ENCODE measurements at regions not wholly inside any gene's neighbourhood (a gene's known extent, or its start where the extent isn't known, plus 50 kb on each side); places are given as distances from the start of the nearest gene placed in this dataset.

- WGBS, 2 experiments (ENCODE audit: low coverage in 1 of 2, low lambda C conversion rate in 2 of 2, missing lambda C conversion rate in 2 of 2): 55 to 60% methylated on average over 6 of the region's 6 CpGs
- H3K9me2 ChIP-seq (ENCODE audit: insufficient read depth): no peaks in the 10 kb centered on the region
- TF ChIP-seq EZH2phosphoT487 (IDR thresholded peaks at IDR 0.05; ENCODE audit: insufficient read depth, low read depth) (no peak), EZH2 (IDR thresholded peaks at IDR 0.05; ENCODE audit: insufficient read depth, poor library complexity, severe bottlenecking) (no peak)
- no peak overlapping the region for H3K4me2 ChIP-seq (ENCODE audit: unreplicated experiment)
- H3K27me3 ChIP-seq (replicated peaks; ENCODE audit: insufficient read depth): no peaks in the 10 kb centered on the region
- peaks cover 48% of the 10 kb centered on the region for H3F3A ChIP-seq (ENCODE audit: insufficient read depth)
- H4K20me1 ChIP-seq (ENCODE audit: insufficient read depth): no peaks in the 10 kb centered on the region
- H3K36me3 ChIP-seq (ENCODE audit: low read depth): no peaks in the 10 kb centered on the region
- no peak overlapping the region for H3K9ac ChIP-seq
- H3K79me2 ChIP-seq (ENCODE audit: insufficient read depth): no peaks in the 10 kb centered on the region
- no peak overlapping the region for H3K4me3 ChIP-seq
- H3K4me1 ChIP-seq (ENCODE audit: insufficient read depth): peaks cover 72% of the 10 kb centered on the region
- no peak overlapping the region for H2AFZ ChIP-seq
- no peaks in the 10 kb centered on the region for H3K9me3 ChIP-seq (ENCODE audit: low read depth)
- in situ Hi-C loops (cut with MboI): no loop called here
- DNase-seq: no peak
- H3K27ac ChIP-seq: no peak overlapping the region
Observed at GRCh38 chr13:29906432-29907011, 56.1 kb upstream of the UBL3 start.

DNA sequence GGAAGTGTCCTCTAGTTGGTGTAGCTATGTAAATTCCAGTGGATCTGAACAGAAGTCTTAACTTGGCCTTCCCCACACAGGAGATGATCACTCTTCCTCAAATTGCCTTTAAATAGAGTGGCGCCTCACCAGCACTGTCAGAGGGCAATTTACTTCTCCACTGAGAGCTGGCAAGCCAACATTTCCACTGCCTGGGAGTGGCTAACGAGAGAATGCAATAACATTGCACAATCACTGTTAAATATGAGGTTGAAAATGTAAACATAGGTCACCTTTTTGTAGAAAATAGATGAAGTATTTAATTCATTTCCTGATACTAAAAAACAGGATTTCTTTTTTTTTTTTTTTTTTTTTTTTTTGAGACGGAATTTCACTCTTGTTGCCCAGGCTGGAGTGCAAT lies 55.4 kb upstream of the UBL3 start:
- Histone ChIP-seq H4K20me1 (ENCODE audit: insufficient read depth) (no peaks in the 10 kb centered on the region), H3K36me3 (ENCODE audit: low read depth) (no peaks in the 10 kb centered on the region), H3K27ac (peak overlapping the region; percentile 20; the same call in 1 of the 2 replicates), H3K79me2 (ENCODE audit: insufficient read depth) (no peaks in the 10 kb centered on the region), H3K9me2 (ENCODE audit: insufficient read depth) (no peaks in the 10 kb centered on the region), H2AFZ (no peak overlapping the region), H3F3A (ENCODE audit: insufficient read depth) (peaks cover 44% of the 10 kb centered on the region), H3K27me3 (replicated peaks; ENCODE audit: insufficient read depth) (no peaks in the 10 kb centered on the region), H3K9ac (no peak overlapping the region), H3K9me3 (ENCODE audit: low read depth) (no peaks in the 10 kb centered on the region), H3K4me3 (no peak overlapping the region), H3K4me2 (ENCODE audit: unreplicated experiment) (peak overlapping the region; percentile 18), H3K4me1 (ENCODE audit: insufficient read depth) (peaks cover 67% of the 10 kb centered on the region)
- in situ Hi-C loops (cut with MboI): no loop called here
- WGBS, 2 experiments (ENCODE audit: low coverage in 1 of 2, low lambda C conversion rate in 2 of 2, missing lambda C conversion rate in 2 of 2): 58 to 60% methylated on average over 3 of the region's 3 CpGs
- TF ChIP-seq EZH2phosphoT487 (IDR thresholded peaks at IDR 0.05; ENCODE audit: insufficient read depth, low read depth): no peak
- no peak for TF ChIP-seq EZH2 (IDR thresholded peaks at IDR 0.05; ENCODE audit: insufficient read depth, poor library complexity, severe bottlenecking)
- peak; percentile 79 for DNase-seq

- no peak overlapping the region for H3K27ac ChIP-seq
- no peaks in the 10 kb centered on the region for H3K9me3 ChIP-seq (ENCODE audit: low read depth)
- no peaks in the 10 kb centered on the region for H3K36me3 ChIP-seq (ENCODE audit: low read depth)
- no peak overlapping the region for H3K9ac ChIP-seq
- H3K79me2 ChIP-seq (ENCODE audit: insufficient read depth): no peaks in the 10 kb centered on the region
- H2AFZ ChIP-seq: no peak overlapping the region
- no peak overlapping the region for H3K4me2 ChIP-seq (ENCODE audit: unreplicated experiment)
- peaks cover 28% of the 10 kb centered on the region for H3F3A ChIP-seq (ENCODE audit: insufficient read depth)
- H3K4me3 ChIP-seq: no peak overlapping the region
- WGBS, 2 experiments (ENCODE audit: low coverage in 1 of 2, low lambda C conversion rate in 2 of 2, missing lambda C conversion rate in 2 of 2): 56 to 57% methylated on average over 4 of the region's 4 CpGs
- H3K4me1 ChIP-seq (ENCODE audit: insufficient read depth): peaks cover 50% of the 10 kb centered on the region
- TF ChIP-seq EZH2phosphoT487 (IDR thresholded peaks at IDR 0.05; ENCODE audit: insufficient read depth, low read depth) (no peak), EZH2 (IDR thresholded peaks at IDR 0.05; ENCODE audit: insufficient read depth, poor library complexity, severe bottlenecking) (no peak)
- H3K27me3 ChIP-seq (replicated peaks; ENCODE audit: insufficient read depth): no peaks in the 10 kb centered on the region
- in situ Hi-C loops (cut with MboI): no loop called here
- no peak for DNase-seq
- no peaks in the 10 kb centered on the region for H4K20me1 ChIP-seq (ENCODE audit: insufficient read depth)
- H3K9me2 ChIP-seq (ENCODE audit: insufficient read depth): no peaks in the 10 kb centered on the region
Observed at GRCh38 chr13:29903996-29904395, 53.6 kb upstream of the UBL3 start.

DNA sequence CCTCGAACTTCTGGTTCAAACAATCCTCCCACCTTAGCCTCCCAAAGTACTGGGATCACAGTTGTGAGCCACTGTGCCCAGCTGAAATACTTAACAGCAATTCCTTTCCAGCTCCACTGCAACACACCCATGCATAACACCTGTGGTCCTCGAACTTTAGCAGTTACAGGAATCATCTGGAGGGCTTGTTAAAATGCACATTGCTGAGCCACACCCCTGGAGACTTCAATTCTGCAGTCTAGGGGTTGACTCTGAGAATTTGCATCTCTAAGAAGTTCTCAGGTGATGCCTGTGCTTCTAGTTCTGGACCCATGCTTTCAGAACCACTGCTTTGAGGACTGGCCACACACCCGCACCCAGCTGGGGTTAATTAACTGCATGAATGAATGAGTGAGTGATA lies 53.1 kb upstream of the UBL3 start:
- Histone ChIP-seq H4K20me1 (ENCODE audit: insufficient read depth) (no peaks in the 10 kb centered on the region), H2AFZ (no peak overlapping the region), H3K27me3 (replicated peaks; ENCODE audit: insufficient read depth) (no peaks in the 10 kb centered on the region), H3K9me2 (ENCODE audit: insufficient read depth) (no peaks in the 10 kb centered on the region), H3K9ac (no peak overlapping the region), H3K79me2 (ENCODE audit: insufficient read depth) (no peaks in the 10 kb centered on the region), H3K4me2 (ENCODE audit: unreplicated experiment) (no peak overlapping the region), H3F3A (ENCODE audit: insufficient read depth) (peaks cover 26% of the 10 kb centered on the region), H3K36me3 (ENCODE audit: low read depth) (no peaks in the 10 kb centered on the region), H3K4me3 (no peak overlapping the region), H3K9me3 (ENCODE audit: low read depth) (no peaks in the 10 kb centered on the region), H3K27ac (no peak overlapping the region), H3K4me1 (ENCODE audit: insufficient read depth) (peaks cover 45% of the 10 kb centered on the region)
- WGBS, 2 experiments (ENCODE audit: low coverage in 1 of 2, low lambda C conversion rate in 2 of 2, missing lambda C conversion rate in 2 of 2): 80 to 83% methylated on average over 3 of the region's 3 CpGs
- DNase-seq: no peak
- in situ Hi-C loops (cut with MboI): no loop called here
- no peak for TF ChIP-seq EZH2phosphoT487 (IDR thresholded peaks at IDR 0.05; ENCODE audit: insufficient read depth, low read depth)
- no peak for TF ChIP-seq EZH2 (IDR thresholded peaks at IDR 0.05; ENCODE audit: insufficient read depth, poor library complexity, severe bottlenecking)
